GM18499 (cell line): ENCODE measurements at regions not wholly inside any gene's neighbourhood (a gene's known extent, or its start where the extent isn't known, plus 50 kb on each side); places are given as distances from the start of the nearest gene placed in this dataset.
"Not testable (repeated sequence)": the region's sequence is repeated elsewhere in the genome, so short reads cannot be mapped to it uniquely, and the experiment has no call there.

ENCODE experiments used
- ATAC-seq: cut with Tn5 transposase; IDR thresholded peaks from one replicate; pipeline ENCODE4 v1.9.1; 2021; ENCODE audit warnings: moderate number of reproducible peaks; ENCODE audit not compliant: insufficient read depth, unreplicated experiment

- no peak for ATAC-seq
Measured at GRCh38 chr10:128178302-128178958, 52.2 kb upstream of the MKI67 start.

- no peak for ATAC-seq
Measured at GRCh38 chr10:128180843-128181242, 54.6 kb upstream of the MKI67 start.

- ATAC-seq: no peak
Measured at GRCh38 chr10:128185627-128186026, 59.4 kb upstream of the MKI67 start.

GRCh38 chr10:128186959-128187787 is 61.0 kb upstream of the MKI67 start:
- no peak for ATAC-seq

- ATAC-seq: no peak
Measured at GRCh38 chr10:128187788-128188185, 61.6 kb upstream of the MKI67 start.

GRCh38 chr10:128189176-128189575 is 63.0 kb upstream of the MKI67 start:
- no peak for ATAC-seq

- no peak for ATAC-seq
Measured at GRCh38 chr10:128191847-128192246, 65.6 kb upstream of the MKI67 start.

GRCh38 chr10:128201826-128202225 is 75.6 kb upstream of the MKI67 start:
- ATAC-seq: not testable (repeated sequence)

GRCh38 chr10:128203028-128203427 is 76.8 kb upstream of the MKI67 start:
- ATAC-seq: no peak

GRCh38 chr10:128205591-128205990 is 79.4 kb upstream of the MKI67 start:
- not testable (repeated sequence) for ATAC-seq

- no peak for ATAC-seq
Measured at GRCh38 chr10:128206676-128207075, 80.5 kb upstream of the MKI67 start.

GRCh38 chr10:128209862-128210214 is 83.6 kb upstream of the MKI67 start:
- no peak for ATAC-seq

- ATAC-seq: no peak
Measured at GRCh38 chr10:128210215-128211063, 84.2 kb upstream of the MKI67 start.

- ATAC-seq: no peak
Measured at GRCh38 chr10:128211064-128211504, 84.9 kb upstream of the MKI67 start.

GRCh38 chr10:128211953-128212727 is 85.9 kb upstream of the MKI67 start:
- peak; percentile 89 for ATAC-seq

GRCh38 chr10:128213156-128213555 is 86.9 kb upstream of the MKI67 start:
- no peak for ATAC-seq

GRCh38 chr10:128215733-128216132 is 89.5 kb upstream of the MKI67 start:
- ATAC-seq: no peak

- ATAC-seq: no peak
Measured at GRCh38 chr10:128217136-128217535, 90.9 kb upstream of the MKI67 start.

GRCh38 chr10:128218161-128218560 is 91.9 kb upstream of the MKI67 start:
- ATAC-seq: no peak

GRCh38 chr10:128219295-128219694 is 93.1 kb upstream of the MKI67 start:
- no peak for ATAC-seq
